ENCODE measurements at regions not wholly inside any gene's neighbourhood (a gene's known extent, or its start where the extent isn't known, plus 50 kb on each side); places are given as distances from the start of the nearest gene placed in this dataset.

DNA sequence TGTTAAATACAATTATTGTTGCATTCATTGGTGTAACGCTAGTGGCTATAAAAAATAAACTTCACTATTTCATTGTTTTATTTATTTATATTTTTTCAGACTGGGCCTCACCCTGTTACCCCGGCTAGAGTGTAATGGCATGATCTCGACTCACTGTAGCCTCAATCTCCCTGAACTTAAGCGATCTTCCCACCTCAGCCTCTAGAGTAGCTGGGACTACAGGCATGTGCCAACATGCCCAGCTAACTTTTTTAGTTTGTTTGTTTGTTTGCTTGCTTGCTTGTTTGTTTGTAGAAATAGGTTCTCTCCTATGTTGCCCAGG, 387.4 kb upstream of the PTBP2 start:
- 95% methylated on average over 3 of the region's 4 CpGs for WGBS, 2 experiments
- H3K27me3 ChIP-seq (ENCODE audit: control insufficient read depth, insufficient read depth, low read length, poor library complexity, severe bottlenecking): no peaks in the 10 kb centered on the region
- H3K27ac ChIP-seq (ENCODE audit: insufficient read depth, low read depth, low read length, poor library complexity, severe bottlenecking): no peak overlapping the region
- H3K4me1 ChIP-seq (ENCODE audit: control insufficient read depth, insufficient read depth, low read length): no peaks in the 10 kb centered on the region
- H3K4me3 ChIP-seq (ENCODE audit: insufficient read depth, low read depth, low read length): no peak overlapping the region
- H3K36me3 ChIP-seq (ENCODE audit: control insufficient read depth, insufficient read depth, low read length): no peaks in the 10 kb centered on the region
- H3K9me3 ChIP-seq (ENCODE audit: control insufficient read depth, low read length): no peaks in the 10 kb centered on the region

DNA sequence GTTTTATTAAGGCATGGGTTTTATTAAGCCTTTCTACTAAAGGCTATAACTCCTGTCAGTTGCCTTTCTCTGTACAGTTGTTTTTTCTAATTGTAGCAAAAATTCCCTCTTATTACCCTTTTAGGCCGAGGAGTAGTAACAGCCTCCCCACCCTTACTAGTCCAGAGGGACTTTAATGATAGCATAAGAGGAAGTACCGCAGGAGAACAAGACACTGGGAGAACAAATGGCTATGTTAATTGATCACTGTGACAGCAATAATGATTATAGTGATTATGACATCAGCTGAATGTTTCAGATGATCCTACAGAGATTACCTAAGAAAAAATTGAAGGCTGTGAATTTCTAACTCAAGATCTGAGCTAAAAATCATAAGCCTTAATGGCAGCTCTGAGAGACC, 383.0 kb upstream of the PTBP2 start:
- no peaks in the 10 kb centered on the region for H3K36me3 ChIP-seq (ENCODE audit: control insufficient read depth, insufficient read depth, low read length)
- 86 to 90% methylated on average over 1 to 2 of the region's 2 CpGs for WGBS, 2 experiments
- H3K9me3 ChIP-seq (ENCODE audit: control insufficient read depth, low read length): no peaks in the 10 kb centered on the region
- no peaks in the 10 kb centered on the region for H3K27me3 ChIP-seq (ENCODE audit: control insufficient read depth, insufficient read depth, low read length, poor library complexity, severe bottlenecking)
- H3K4me1 ChIP-seq (ENCODE audit: control insufficient read depth, insufficient read depth, low read length): no peaks in the 10 kb centered on the region
- H3K27ac ChIP-seq (ENCODE audit: insufficient read depth, low read depth, low read length, poor library complexity, severe bottlenecking): no peak overlapping the region
- H3K4me3 ChIP-seq (ENCODE audit: insufficient read depth, low read depth, low read length): no peak overlapping the region

- no peaks in the 10 kb centered on the region for H3K27me3 ChIP-seq (ENCODE audit: control insufficient read depth, insufficient read depth, low read length, poor library complexity, severe bottlenecking)
These were observed 380.9 kb upstream of the PTBP2 start for GRCh38 chr1:96340686-96341085.

DNA sequence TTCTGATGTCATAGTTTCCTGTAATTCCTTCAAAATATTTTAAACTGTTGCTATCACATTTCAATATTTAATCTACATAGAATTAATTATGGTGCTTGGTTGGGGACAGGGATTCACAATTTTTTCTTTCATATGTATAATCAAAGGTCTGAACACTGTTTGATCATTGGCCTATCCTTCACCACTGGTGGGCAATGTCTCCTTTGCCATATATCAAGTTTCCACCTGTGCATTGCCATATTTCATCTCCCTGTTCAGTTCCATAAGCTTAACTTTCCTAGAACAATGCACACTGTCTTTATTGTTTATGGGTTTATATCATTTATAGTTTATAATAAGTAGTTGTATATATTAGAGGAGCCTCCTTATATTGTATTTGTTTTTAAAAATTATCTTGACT, 374.9 kb upstream of the PTBP2 start:
- Histone ChIP-seq H3K36me3 (ENCODE audit: control insufficient read depth, insufficient read depth, low read length) (no peaks in the 10 kb centered on the region), H3K27me3 (ENCODE audit: control insufficient read depth, insufficient read depth, low read length, poor library complexity, severe bottlenecking) (no peaks in the 10 kb centered on the region), H3K9me3 (ENCODE audit: control insufficient read depth, low read length) (no peaks in the 10 kb centered on the region), H3K27ac (ENCODE audit: insufficient read depth, low read depth, low read length, poor library complexity, severe bottlenecking) (no peak overlapping the region), H3K4me3 (ENCODE audit: insufficient read depth, low read depth, low read length) (no peak overlapping the region), H3K4me1 (ENCODE audit: control insufficient read depth, insufficient read depth, low read length) (no peaks in the 10 kb centered on the region)

More at GRCh38 chr1:96340686-96341085, 380.9 kb upstream of the PTBP2 start:
- Histone ChIP-seq H3K36me3 (ENCODE audit: control insufficient read depth, insufficient read depth, low read length) (no peaks in the 10 kb centered on the region), H3K4me3 (ENCODE audit: insufficient read depth, low read depth, low read length) (no peak overlapping the region), H3K9me3 (ENCODE audit: control insufficient read depth, low read length) (no peaks in the 10 kb centered on the region), H3K4me1 (ENCODE audit: control insufficient read depth, insufficient read depth, low read length) (no peaks in the 10 kb centered on the region), H3K27ac (ENCODE audit: insufficient read depth, low read depth, low read length, poor library complexity, severe bottlenecking) (no peak overlapping the region)

DNA sequence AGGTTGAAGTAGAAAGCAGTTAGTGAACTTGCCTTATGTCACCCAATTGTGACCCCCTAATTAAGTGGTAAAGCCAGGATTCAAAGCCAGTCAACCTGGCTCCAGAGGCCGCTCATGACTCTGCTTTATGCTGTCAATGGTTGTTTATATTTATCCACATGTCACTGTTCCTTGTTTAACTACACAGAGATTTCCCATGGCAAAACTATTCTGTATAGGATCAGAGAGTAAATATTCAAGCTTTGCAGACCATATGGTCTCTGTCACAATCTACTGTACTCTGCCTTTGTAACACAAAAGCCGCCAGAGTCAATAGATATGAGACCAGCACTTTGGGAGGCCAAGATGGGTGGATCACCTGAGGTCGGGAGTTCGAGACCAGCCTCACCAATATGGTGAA, 371.7 kb upstream of the PTBP2 start:
- H3K4me3 ChIP-seq (ENCODE audit: insufficient read depth, low read depth, low read length): no peak overlapping the region
- H3K9me3 ChIP-seq (ENCODE audit: control insufficient read depth, low read length): no peaks in the 10 kb centered on the region
- no peaks in the 10 kb centered on the region for H3K4me1 ChIP-seq (ENCODE audit: control insufficient read depth, insufficient read depth, low read length)
- no peaks in the 10 kb centered on the region for H3K27me3 ChIP-seq (ENCODE audit: control insufficient read depth, insufficient read depth, low read length, poor library complexity, severe bottlenecking)
- H3K36me3 ChIP-seq (ENCODE audit: control insufficient read depth, insufficient read depth, low read length): no peaks in the 10 kb centered on the region
- 93 to 95% methylated on average over 4 of the region's 4 CpGs for WGBS, 2 experiments
- H3K27ac ChIP-seq (ENCODE audit: insufficient read depth, low read depth, low read length, poor library complexity, severe bottlenecking): no peak overlapping the region

DNA sequence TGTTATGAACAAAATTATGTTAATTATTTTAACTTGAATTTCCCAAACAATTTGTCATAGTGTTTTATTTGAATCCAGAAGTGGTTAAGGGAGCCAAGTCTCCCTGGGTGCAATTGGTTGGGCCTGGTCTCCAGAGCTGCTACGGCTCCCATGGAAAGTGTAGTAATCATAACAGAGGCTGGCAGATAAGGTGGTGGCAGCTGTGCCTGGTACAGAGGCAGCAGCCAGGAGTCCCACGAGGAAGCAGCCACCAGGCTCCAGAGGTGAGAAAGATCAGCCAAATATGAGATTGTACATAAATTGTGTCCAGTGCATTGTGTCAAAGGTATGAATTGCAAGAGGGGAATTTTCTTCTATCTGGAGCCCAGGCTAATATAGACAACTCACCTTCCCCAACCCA, 368.9 kb upstream of the PTBP2 start:
- Histone ChIP-seq H3K27ac (ENCODE audit: insufficient read depth, low read depth, low read length, poor library complexity, severe bottlenecking) (no peak overlapping the region), H3K36me3 (ENCODE audit: control insufficient read depth, insufficient read depth, low read length) (no peaks in the 10 kb centered on the region), H3K4me3 (ENCODE audit: insufficient read depth, low read depth, low read length) (no peak overlapping the region), H3K4me1 (ENCODE audit: control insufficient read depth, insufficient read depth, low read length) (no peaks in the 10 kb centered on the region), H3K27me3 (ENCODE audit: control insufficient read depth, insufficient read depth, low read length, poor library complexity, severe bottlenecking) (no peaks in the 10 kb centered on the region), H3K9me3 (ENCODE audit: control insufficient read depth, low read length) (no peaks in the 10 kb centered on the region)
- WGBS, 2 experiments: 89 to 96% methylated on average over 2 of the region's 2 CpGs

DNA sequence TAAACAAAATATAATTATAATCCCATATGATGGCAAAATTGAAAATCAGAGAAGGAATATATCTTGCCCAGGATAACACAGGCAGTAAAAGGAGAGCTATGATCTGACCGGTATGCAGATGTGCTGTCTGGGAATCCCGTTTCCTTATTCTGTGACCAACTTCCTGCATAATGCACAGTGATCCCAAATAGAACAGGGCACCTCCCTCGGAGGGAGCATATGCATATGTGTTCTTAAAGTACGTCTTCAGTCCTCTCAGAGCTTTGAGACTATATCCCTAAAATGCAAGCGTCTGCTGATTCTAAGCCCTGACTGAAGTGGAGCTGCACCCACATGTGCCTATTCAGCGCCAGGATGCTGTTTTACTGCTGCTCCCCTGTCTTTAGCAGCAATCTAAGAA, 366.1 kb upstream of the PTBP2 start:
- Histone ChIP-seq H3K36me3 (ENCODE audit: control insufficient read depth, insufficient read depth, low read length) (no peaks in the 10 kb centered on the region), H3K9me3 (ENCODE audit: control insufficient read depth, low read length) (no peaks in the 10 kb centered on the region), H3K27me3 (ENCODE audit: control insufficient read depth, insufficient read depth, low read length, poor library complexity, severe bottlenecking) (no peaks in the 10 kb centered on the region), H3K4me1 (ENCODE audit: control insufficient read depth, insufficient read depth, low read length) (no peaks in the 10 kb centered on the region), H3K27ac (ENCODE audit: insufficient read depth, low read depth, low read length, poor library complexity, severe bottlenecking) (no peak overlapping the region), H3K4me3 (ENCODE audit: insufficient read depth, low read depth, low read length) (no peak overlapping the region)
- WGBS, 2 experiments: 87 to 88% methylated on average over 6 of the region's 6 CpGs

- Histone ChIP-seq H3K9me3 (ENCODE audit: control insufficient read depth, low read length) (no peaks in the 10 kb centered on the region), H3K4me3 (ENCODE audit: insufficient read depth, low read depth, low read length) (no peak overlapping the region), H3K36me3 (ENCODE audit: control insufficient read depth, insufficient read depth, low read length) (no peaks in the 10 kb centered on the region), H3K27me3 (ENCODE audit: control insufficient read depth, insufficient read depth, low read length, poor library complexity, severe bottlenecking) (no peaks in the 10 kb centered on the region), H3K4me1 (ENCODE audit: control insufficient read depth, insufficient read depth, low read length) (no peaks in the 10 kb centered on the region), H3K27ac (ENCODE audit: insufficient read depth, low read depth, low read length, poor library complexity, severe bottlenecking) (no peak overlapping the region)
- 95 to 100% methylated on average over 2 of the region's 2 CpGs for WGBS, 2 experiments
These were observed 365.6 kb upstream of the PTBP2 start for GRCh38 chr1:96355961-96356360.

DNA sequence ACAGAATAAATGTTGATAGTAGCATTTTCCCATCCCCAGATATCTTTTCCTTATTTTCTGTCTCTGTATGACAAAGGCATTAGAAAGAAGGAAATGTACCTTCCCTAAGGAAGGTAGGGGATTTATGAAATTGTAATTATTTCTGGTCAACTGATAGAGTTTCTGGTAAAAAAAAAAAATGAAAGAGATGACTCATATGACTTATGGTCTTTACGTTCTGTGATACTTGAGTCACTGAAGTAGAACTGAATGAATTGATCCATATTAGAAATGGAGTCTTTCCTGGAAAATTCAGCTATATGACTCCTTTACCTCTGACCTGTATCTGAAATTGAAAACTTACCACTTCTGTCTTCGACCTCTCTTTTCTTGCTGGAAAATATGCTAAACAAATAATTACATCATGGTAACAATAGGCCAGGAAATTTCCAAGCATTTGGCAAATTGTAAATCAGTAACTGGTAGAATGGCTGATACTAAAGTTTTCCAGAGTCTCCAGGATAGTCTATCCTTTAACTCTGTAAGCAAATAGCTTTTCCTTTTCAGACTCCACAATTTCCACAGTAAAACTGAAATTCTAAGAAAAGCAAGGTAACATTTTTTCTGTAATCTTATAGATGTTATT, 364.3 kb upstream of the PTBP2 start:
- Histone ChIP-seq H3K36me3 (ENCODE audit: control insufficient read depth, insufficient read depth, low read length) (no peaks in the 10 kb centered on the region), H3K4me1 (ENCODE audit: control insufficient read depth, insufficient read depth, low read length) (no peaks in the 10 kb centered on the region), H3K9me3 (ENCODE audit: control insufficient read depth, low read length) (no peaks in the 10 kb centered on the region), H3K27ac (ENCODE audit: insufficient read depth, low read depth, low read length, poor library complexity, severe bottlenecking) (no peak overlapping the region), H3K4me3 (ENCODE audit: insufficient read depth, low read depth, low read length) (no peak overlapping the region), H3K27me3 (ENCODE audit: control insufficient read depth, insufficient read depth, low read length, poor library complexity, severe bottlenecking) (no peaks in the 10 kb centered on the region)
- 96 to 98% methylated on average over 2 of the region's 2 CpGs for WGBS, 2 experiments

DNA sequence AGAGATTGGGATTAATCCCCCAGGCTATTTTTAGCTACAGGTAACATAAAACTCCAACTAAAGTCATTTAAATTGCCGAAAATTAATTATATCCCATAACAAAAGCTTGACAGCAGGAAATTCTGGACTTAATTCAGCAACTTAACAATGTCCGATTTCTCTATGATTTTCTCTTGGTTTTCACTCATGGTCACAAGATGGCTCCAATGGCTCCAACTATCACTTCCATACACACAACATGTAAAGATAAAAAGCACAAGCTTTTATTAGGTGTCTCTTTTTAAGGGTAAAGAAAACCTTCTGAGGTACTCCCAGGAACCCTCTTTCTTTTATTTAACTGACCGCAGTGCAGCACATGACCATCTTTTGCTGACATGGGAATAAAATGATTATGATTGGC, 363.5 kb upstream of the PTBP2 start:
- H3K27ac ChIP-seq (ENCODE audit: insufficient read depth, low read depth, low read length, poor library complexity, severe bottlenecking): no peak overlapping the region
- no peaks in the 10 kb centered on the region for H3K36me3 ChIP-seq (ENCODE audit: control insufficient read depth, insufficient read depth, low read length)
- H3K9me3 ChIP-seq (ENCODE audit: control insufficient read depth, low read length): no peaks in the 10 kb centered on the region
- H3K4me1 ChIP-seq (ENCODE audit: control insufficient read depth, insufficient read depth, low read length): no peaks in the 10 kb centered on the region
- no peak overlapping the region for H3K4me3 ChIP-seq (ENCODE audit: insufficient read depth, low read depth, low read length)
- WGBS, 2 experiments: 73 to 78% methylated on average over 3 of the region's 3 CpGs
- H3K27me3 ChIP-seq (ENCODE audit: control insufficient read depth, insufficient read depth, low read length, poor library complexity, severe bottlenecking): no peaks in the 10 kb centered on the region

Measured in ectodermal cell (in vitro differentiated cells).